PC-9 (cell line): ENCODE measurements at regions not wholly inside any gene's neighbourhood (a gene's known extent, or its start where the extent isn't known, plus 50 kb on each side); places are given as distances from the start of the nearest gene placed in this dataset.

ENCODE experiments used
- BruUV-seq: library from RNA; stranded (reverse); fragments of 400-500 nt; replicated peaks from 2 replicates; lab custom pipeline; 2021; lab: Mats Ljungman, UMichigan
- CTCF ChIA-PET: fragments of 300-600 bp; sonication (Branson Sonifier 250); formaldehyde crosslinking; loops from one replicate; lab custom pipeline; 2022; ENCODE audit warnings: antibody characterized with exemption; lab: Charles Lee
- POLR2A ChIA-PET: fragments of 300-600 bp; sonication (Branson Sonifier 250); formaldehyde crosslinking; loops from one replicate; lab custom pipeline; 2022; ENCODE audit warnings: antibody characterized with exemption; ENCODE audit not compliant: unreplicated experiment; lab: Charles Lee
- DNase-seq, 2 experiments: peaks; one replicate each; pipeline versions ENCODE4 v3.0.0 to v3.0.0-alpha.2; 2015 to 2022; ENCODE audit warnings: mixed read lengths in 1 of 2
- H2AFZ ChIP-seq: fragments of 200-600 bp; sonication (generic); 2 replicates; pipeline ENCODE4 v1.8.1; 2017; ENCODE audit warnings: antibody characterized with exemption
- H3F3A ChIP-seq: fragments of 200-600 bp; sonication (generic); 2 replicates; pipeline ENCODE4 v1.8.1; 2017; ENCODE audit warnings: antibody characterized with exemption, mild to moderate bottlenecking, low read depth; ENCODE audit not compliant: insufficient read depth
- H3K27ac ChIP-seq: fragments of 200-600 bp; sonication (generic); 2 replicates; pipeline ENCODE4 v1.6.1; 2016; ENCODE audit warnings: mixed run types
- H3K27me3 ChIP-seq: fragments of 200-600 bp; sonication (generic); 2 replicates; pipeline ENCODE4 v1.6.1; 2016; ENCODE audit warnings: low read depth, mixed run types; ENCODE audit not compliant: insufficient read depth
- H3K36me3 ChIP-seq: fragments of 200-600 bp; sonication (generic); 2 replicates; pipeline ENCODE4 v1.6.1; 2016; ENCODE audit warnings: low read depth, mixed run types
- H3K4me1 ChIP-seq: fragments of 200-600 bp; sonication (generic); replicated peaks from 2 replicates; pipeline ENCODE4 v1.6.1; 2016; ENCODE audit warnings: mixed run types; ENCODE audit not compliant: insufficient read depth
- H3K4me2 ChIP-seq: fragments of 200-600 bp; sonication (generic); 2 replicates; pipeline ENCODE4 v1.6.1; 2017; ENCODE audit warnings: mixed run types
- H3K4me3 ChIP-seq: fragments of 200-600 bp; sonication (generic); 2 replicates; pipeline ENCODE4 v1.6.1; 2016; ENCODE audit warnings: mixed run types
- H3K79me2 ChIP-seq: fragments of 200-600 bp; sonication (generic); 2 replicates; pipeline ENCODE4 v1.6.1; 2017; ENCODE audit warnings: low read depth, mixed run types
- H3K9me2 ChIP-seq: fragments of 200-600 bp; sonication (generic); 2 replicates; pipeline ENCODE4 v1.8.1; 2017; ENCODE audit warnings: mild to moderate bottlenecking; ENCODE audit not compliant: insufficient read depth
- H3K9me3 ChIP-seq: fragments of 200-600 bp; sonication (generic); 2 replicates; pipeline ENCODE4 v1.8.1; 2016; ENCODE audit warnings: low read depth; ENCODE audit not compliant: insufficient read depth
- H4K20me1 ChIP-seq: fragments of 200-600 bp; sonication (generic); 2 replicates; pipeline ENCODE4 v1.8.1; 2017; ENCODE audit not compliant: insufficient read depth
- CTCF ChIP-seq: fragments of 200-600 bp; sonication (generic); conservative IDR thresholded peaks from 2 replicates; pipeline ENCODE4 v1.6.1; 2017; ENCODE audit warnings: mixed run types, antibody characterized with exemption, mild to moderate bottlenecking, moderate library complexity
- EZH2 ChIP-seq: fragments of 200-600 bp; sonication (generic); IDR thresholded peaks from 2 replicates; pipeline ENCODE4 v1.8.0; 2017; ENCODE audit warnings: antibody characterized with exemption, low read depth
- intact Hi-C: fragments of 100-400 bp; cut with micrococcal nuclease; formaldehyde crosslinking; loops from one replicate; pipeline ENCODE4 v1.10.0; 2022; ENCODE audit not compliant: unreplicated experiment

- no peak overlapping the region for H3K4me3 ChIP-seq
- H2AFZ ChIP-seq = no peak overlapping the region
- no peak for DNase-seq
- TF ChIP-seq CTCF (no peak), EZH2 (no peak)
- ChIA-PET POLR2A (interaction anchor here (0.6 to 0.7 kb wide), 5 partner anchors 10 to 177 kb away, joined by 3 to 9 read pairs (median 6); partner anchors contain the start of gene DKK1), CTCF (interaction anchor here (0.5 to 0.9 kb wide), 4 partner anchors 75 to 184 kb away, joined by 3 to 6 read pairs (median 4); no protein-coding TSS in a partner anchor)
- H3K4me1 ChIP-seq = peaks cover 19% of the 10 kb centered on the region
- peaks cover 2% of the 10 kb centered on the region; the same call in 1 of the 2 replicates for H3F3A ChIP-seq
- H3K9me2 ChIP-seq = no peaks in the 10 kb centered on the region
- no peak overlapping the region for H3K4me2 ChIP-seq
- H4K20me1 ChIP-seq = no peaks in the 10 kb centered on the region
- H3K27me3 ChIP-seq = no peaks in the 10 kb centered on the region
- no peak overlapping the region for H3K27ac ChIP-seq
- intact Hi-C loops = no loop called here
- no peaks in the 10 kb centered on the region for H3K79me2 ChIP-seq
- no TSS peak for BruUV-seq
- no peaks in the 10 kb centered on the region for H3K9me3 ChIP-seq
- no peaks in the 10 kb centered on the region for H3K36me3 ChIP-seq
These were observed 177.3 kb downstream of the DKK1 start for GRCh38 chr10:52491246-52491995.

- CTCF ChIA-PET = interaction anchor here (0.6 to 1.2 kb wide), 2 partner anchors 10 to 191 kb away, joined by 3 read pairs; no protein-coding TSS in a partner anchor
- Histone ChIP-seq H3K4me3 (peak overlapping the region; percentile 47; the same call in 1 of the 2 replicates), H3K27me3 (no peaks in the 10 kb centered on the region), H3K4me2 (peak overlapping the region; percentile 67), H3K36me3 (no peaks in the 10 kb centered on the region), H3K79me2 (no peaks in the 10 kb centered on the region), H4K20me1 (no peaks in the 10 kb centered on the region), H3K9me2 (no peaks in the 10 kb centered on the region), H3K27ac (peak overlapping the region; percentile 69), H3K9me3 (no peaks in the 10 kb centered on the region), H2AFZ (peak overlapping the region; percentile 63; the same call in 1 of the 2 replicates), H3F3A (no peaks in the 10 kb centered on the region), H3K4me1 (peaks cover 5% of the 10 kb centered on the region; the same call in 1 of the 2 replicates)
- POLR2A ChIA-PET = interaction anchor here (0.5 to 0.6 kb wide), 2 partner anchors 40 to 315 kb away, joined by 4 read pairs; no protein-coding TSS in a partner anchor
- intact Hi-C loops = loop anchor here (2.0 kb wide), 1 partner anchor 40 kb away; no protein-coding TSS in a partner anchor
- TF ChIP-seq EZH2 = no peak
- no peak for TF ChIP-seq CTCF
- DNase-seq = peak; percentile 65 to 87
- BruUV-seq = no TSS peak
These were observed 185.2 kb downstream of the DKK1 start for GRCh38 chr10:52499281-52499680.

GRCh38 chr10:52500476-52500875, 186.4 kb downstream of the DKK1 start:
- no peaks in the 10 kb centered on the region for H3K79me2 ChIP-seq
- no TSS peak for BruUV-seq
- H2AFZ ChIP-seq = no peak overlapping the region
- peak overlapping the region; percentile 47; the same call in 1 of the 2 replicates for H3K4me3 ChIP-seq
- no peak overlapping the region for H3K27ac ChIP-seq
- intact Hi-C loops = no loop called here
- no peaks in the 10 kb centered on the region for H3K36me3 ChIP-seq
- H3K4me1 ChIP-seq = peaks cover 5% of the 10 kb centered on the region; the same call in 1 of the 2 replicates
- H3K27me3 ChIP-seq = no peaks in the 10 kb centered on the region
- no peaks in the 10 kb centered on the region for H4K20me1 ChIP-seq
- TF ChIP-seq EZH2 = no peak
- peaks cover 5% of the 10 kb centered on the region; the same call in 1 of the 2 replicates for H3K9me3 ChIP-seq
- H3F3A ChIP-seq = no peaks in the 10 kb centered on the region
- POLR2A ChIA-PET = no interaction called here
- no peak for DNase-seq
- H3K9me2 ChIP-seq = no peaks in the 10 kb centered on the region
- H3K4me2 ChIP-seq = peak overlapping the region; percentile 67
- CTCF ChIA-PET = no interaction called here
